NCI-H1105 (cell line): ENCODE measurements at regions not wholly inside any gene's neighbourhood (a gene's known extent, or its start where the extent isn't known, plus 50 kb on each side); places are given as distances from the start of the nearest gene placed in this dataset.

ENCODE experiments used
- DNase-seq: peaks from one replicate; lab custom pipeline; 2025; lab: John Stamatoyannopoulos, UW

DNA sequence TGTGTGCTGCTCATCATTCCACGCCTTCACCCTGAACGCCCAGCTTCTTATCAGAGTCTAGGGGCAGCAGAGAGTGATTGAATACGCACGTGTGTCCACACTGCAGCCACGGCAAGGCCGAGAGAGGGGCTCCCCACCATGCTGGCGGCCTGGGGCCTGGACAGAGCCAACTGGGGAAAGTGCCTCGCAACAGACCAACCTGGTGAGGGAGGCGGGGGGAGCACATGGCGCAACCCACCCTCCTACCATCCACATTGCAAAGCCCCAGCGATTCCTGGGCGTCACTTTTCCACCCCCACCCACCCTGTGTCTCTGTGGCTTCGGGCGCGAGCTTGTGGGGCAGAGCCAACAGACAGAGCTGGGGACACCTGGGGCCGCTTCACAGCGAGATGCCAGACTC is 66.4 kb upstream of the DUSP22 start:
- no peak for DNase-seq

DNA sequence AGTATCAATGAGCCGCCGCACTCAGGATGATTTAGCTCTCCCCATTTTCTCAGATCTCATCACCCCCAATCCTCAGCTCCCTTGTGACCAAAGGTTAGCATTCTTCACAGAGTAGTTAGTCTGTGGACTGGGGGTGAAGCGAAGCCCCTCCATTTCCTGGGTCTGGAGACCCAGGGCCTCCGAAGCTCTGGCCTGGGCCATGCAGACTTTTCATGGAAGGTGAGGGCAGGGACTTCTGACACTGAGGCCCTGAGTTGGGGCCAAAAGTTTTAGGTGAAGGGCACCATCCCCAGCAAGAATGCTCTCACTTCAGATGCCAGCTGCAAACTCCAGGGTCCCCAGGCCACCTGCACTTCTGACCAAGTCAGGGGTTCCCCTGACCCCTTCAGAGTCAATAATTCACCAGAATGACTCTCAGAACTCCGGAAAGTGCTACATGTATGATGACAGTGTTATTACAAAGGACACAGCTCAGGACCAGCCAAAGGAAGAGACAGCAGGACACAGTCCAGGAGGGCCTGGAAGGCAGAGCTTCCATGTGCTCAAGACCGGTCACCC is 65.7 kb upstream of the DUSP22 start:
- no peak for DNase-seq

DNA sequence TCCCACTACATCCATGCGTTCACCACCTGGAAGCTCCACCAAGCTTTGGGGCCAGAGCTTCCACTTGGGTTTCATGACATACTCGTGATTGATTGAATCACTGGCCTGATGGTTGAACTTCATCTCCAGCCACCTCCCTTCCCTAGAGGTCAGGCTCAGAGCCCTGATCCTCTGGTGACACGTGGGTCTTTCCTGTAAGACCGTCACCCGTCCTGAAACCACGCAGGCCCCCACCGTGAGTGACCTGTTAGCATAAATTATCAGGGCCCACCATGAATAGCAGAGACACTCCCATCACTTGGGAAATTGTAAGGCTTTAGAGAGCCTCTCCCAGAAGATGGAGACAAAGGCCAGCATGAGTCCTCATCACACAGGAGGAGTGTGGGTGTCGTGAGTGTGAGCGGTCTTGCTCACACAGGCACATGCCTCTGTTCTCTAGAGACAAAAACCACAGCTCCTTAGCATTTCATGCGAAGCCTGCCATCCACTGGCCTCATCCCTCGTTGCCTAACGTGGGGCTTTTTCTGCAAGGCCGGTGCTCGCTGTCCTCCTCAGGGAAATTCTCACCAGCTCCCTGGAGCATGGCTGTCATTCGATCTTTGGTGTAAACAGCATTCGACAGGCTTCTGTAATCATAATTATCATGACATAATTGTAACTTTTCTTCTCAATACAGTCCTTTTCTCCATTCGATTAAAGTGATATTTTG is 65.1 kb upstream of the DUSP22 start:
- no peak for DNase-seq

GRCh38 chr6:227812-228338 is 64.4 kb upstream of the DUSP22 start:
- DNase-seq = no peak

DNA sequence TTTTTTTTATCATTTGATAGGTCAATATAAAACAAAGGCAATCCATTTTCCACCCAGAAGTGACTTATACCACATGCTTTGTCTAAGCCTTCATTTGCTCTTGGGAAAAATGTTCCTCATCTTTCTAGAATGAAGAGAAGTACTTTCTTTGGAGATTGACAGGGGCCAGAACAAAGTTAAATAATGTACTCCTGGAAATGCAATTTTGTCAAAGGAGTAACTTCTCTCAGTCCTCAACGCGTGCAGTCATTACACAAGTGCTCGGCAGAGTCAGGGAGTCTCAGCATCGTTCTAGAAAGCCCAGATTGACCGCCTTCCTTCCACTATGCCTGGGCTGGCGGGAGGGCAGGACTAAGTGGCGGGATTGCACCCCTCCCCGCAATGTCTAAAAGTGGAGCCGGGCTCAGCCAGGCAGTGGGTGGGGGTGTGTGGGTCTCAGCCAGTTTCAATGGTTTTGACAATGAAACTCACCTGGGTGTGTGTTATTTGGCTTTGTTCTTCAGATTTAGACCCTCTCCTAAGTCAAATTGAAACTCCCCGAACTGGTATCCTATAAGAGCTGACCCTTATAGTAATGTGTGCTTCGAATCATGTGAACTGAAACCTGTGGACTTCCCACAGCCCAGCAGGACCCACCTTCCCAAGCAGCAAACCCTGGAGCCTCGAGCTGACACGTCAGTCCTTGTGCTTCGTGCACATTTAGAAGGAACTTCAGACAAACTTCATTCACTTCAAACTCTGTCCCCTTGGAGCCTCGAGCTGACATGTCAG is 63.2 kb upstream of the DUSP22 start:
- no peak for DNase-seq

DNA sequence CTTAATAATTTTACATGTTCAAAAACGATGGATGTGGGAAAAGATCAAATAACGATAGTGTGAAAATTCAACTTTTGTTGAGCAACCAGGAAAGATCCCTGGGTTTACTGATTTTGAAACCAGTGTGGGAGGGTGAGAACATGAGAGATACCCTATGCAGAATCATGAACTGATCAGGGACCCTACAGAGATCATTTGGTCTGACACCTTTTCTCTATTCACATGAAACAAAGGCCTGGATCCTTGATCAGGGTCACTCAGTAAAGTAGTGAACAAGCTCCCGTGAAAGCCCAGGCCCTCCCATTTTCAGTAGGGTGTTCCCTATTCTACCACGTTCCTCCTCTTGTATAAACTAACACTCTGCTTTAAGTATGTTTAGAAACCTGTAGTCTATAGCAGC is 60.5 kb upstream of the DUSP22 start:
- no peak for DNase-seq

- no peak for DNase-seq
Measured at GRCh38 chr6:232982-233640, 59.2 kb upstream of the DUSP22 start.

DNA sequence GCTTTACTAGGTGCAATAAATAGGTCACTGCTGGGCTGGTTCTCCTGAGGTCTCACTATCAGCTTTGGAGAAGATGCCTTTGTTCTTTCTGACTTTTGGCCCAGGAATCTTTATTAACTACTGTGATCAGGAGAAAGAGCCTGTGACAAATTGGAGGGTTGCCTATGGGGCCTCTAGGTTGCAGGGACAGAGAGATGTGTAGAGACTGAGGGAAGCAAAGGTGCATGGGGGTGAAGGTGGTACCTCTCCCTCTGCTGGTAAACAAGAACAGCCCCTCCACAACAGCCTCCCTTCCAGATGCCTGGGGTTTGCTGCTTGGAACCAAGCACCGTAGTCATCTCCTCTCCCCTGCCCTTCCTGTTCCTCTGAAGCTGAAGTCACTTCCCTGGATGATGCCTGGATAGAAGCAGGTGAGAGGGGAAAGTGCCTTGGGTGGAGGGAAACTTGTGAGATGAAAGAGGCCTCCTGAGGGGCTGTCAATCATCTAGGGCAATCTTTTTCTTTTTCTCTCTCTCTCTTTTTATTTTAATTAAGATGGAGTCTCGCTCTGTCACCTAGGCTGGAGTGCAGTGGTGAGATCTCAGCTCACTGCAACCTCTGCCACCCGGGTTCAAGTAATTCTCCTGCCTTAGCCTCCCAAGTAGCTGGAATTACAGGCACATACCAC is 57.4 kb upstream of the DUSP22 start:
- no peak for DNase-seq

GRCh38 chr6:235763-236360 is 56.4 kb upstream of the DUSP22 start:
- no peak for DNase-seq

DNA sequence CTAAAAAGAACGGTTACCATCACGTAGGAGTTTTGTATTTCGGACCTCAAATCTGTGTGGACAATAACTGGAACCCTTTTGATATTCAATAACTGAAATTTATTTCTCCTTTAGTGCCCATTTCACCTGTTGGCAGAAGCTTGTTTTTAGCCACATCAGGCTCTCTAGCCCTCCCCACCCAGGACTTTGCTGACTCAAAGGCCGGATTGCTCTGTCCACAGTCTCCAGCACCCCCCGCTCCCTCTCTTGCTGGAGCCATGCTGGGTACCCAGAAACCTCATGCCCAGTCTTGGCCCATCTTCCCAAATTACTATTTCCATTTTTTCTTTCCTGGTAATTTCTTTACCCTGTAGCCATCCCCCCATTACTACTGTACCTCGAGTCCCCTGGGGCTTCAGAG is 55.8 kb upstream of the DUSP22 start:
- DNase-seq = no peak

GRCh38 chr6:240151-240550 is 52.1 kb upstream of the DUSP22 start:
- DNase-seq = no peak

DNA sequence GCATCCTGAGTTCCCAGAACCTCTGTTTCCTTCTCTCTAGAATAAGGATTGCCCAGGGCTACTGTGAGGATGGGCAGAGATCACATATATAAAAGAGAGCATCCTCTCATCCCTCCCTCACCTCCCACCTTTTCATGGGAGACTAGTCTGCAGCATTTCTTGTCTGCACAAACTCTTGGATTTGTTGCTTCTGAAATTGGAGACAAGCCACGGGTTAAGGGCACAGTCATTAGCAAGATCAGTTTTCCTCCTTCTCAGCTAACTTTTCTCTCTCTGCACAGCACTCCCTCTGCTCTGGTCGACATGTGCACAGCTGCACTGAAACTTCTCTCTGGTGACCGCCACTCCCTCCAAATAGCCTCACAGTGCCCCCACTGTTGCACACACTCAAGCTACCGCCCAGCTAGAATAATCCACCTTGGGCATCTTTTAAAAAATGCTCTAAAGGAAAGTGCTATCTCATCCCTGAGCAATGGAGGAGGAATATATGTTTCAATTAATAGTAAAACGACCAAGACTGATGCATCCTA is 50.9 kb upstream of the DUSP22 start:
- no peak for DNase-seq
